ENCODE measurements at regions not wholly inside any gene's neighbourhood (a gene's known extent, or its start where the extent isn't known, plus 50 kb on each side); places are given as distances from the start of the nearest gene placed in this dataset.

DNA sequence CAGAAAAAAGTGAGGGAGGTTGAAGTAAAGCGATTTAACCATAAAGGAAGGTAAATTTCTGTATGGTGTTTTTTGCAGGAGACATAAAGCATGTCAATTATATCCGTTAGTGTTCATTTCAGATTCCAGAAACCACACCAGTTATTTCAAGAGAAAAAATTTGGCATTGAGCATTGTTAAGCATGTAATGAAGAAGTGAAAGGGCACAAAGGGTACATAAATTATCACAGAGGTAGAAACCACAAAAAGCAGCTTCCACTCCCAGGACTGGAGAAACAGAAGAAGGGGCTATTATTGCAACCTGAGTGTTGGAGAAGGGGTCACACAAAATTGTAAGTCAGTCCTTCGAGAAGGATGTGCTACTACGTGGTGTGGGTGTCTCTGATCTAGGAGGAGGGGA, 72.2 kb upstream of the DACH1 start:
- Histone ChIP-seq H4K20me1 (ENCODE audit: control insufficient read depth, insufficient read depth) (no peaks in the 10 kb centered on the region), H3K4me2 (ENCODE audit: control insufficient read depth, insufficient read depth) (no peak overlapping the region), H3K4me3 (no peak overlapping the region), H3K36me3 (ENCODE audit: control insufficient read depth in 2 of 2, insufficient read depth in 2 of 2, low read length in 1 of 2) (no peaks in the 10 kb centered on the region), H3K27me3 (replicated peaks in 1 of 2; ENCODE audit: control insufficient read depth in 2 of 2, insufficient read depth in 2 of 2, low read length in 1 of 2) (no peaks in the 10 kb centered on the region), H3K79me2 (ENCODE audit: control insufficient read depth, insufficient read depth, low read length) (no peaks in the 10 kb centered on the region), H3K4me1 (ENCODE audit: control insufficient read depth, insufficient read depth, low read length) (no peaks in the 10 kb centered on the region), H3K9me3 (replicated peaks; ENCODE audit: control insufficient read depth, insufficient read depth, low read length) (no peaks in the 10 kb centered on the region), H2AFZ (ENCODE audit: control insufficient read depth, low read depth, low read length) (no peak overlapping the region), H3K9ac (ENCODE audit: control insufficient read depth, insufficient read depth, low read length) (no peak overlapping the region), H3K27ac (ENCODE audit: control insufficient read depth, insufficient read depth) (no peak overlapping the region)
- CTCF ChIA-PET = no interaction called here
- in situ Hi-C loops (cut with MboI) (no loop called here), intact Hi-C loops (cut with micrococcal nuclease; ENCODE audit: unreplicated experiment) (no loop called here)
- SMC1A ChIA-PET (ENCODE audit: uncharacterized antibody, unreplicated experiment) = no interaction called here
- no peak for ATAC-seq
- POLR2A ChIA-PET = no interaction called here
- WGBS (ENCODE audit: insufficient coverage, insufficient replicate concordance, low lambda C conversion rate, missing lambda C conversion rate) = 1% methylated on average over 4 of the region's 4 CpGs
- TF ChIP-seq NFYB (IDR thresholded peaks at IDR 0.05; ENCODE audit: insufficient read depth, low read depth, low read length) = no peak
- no peak for TF ChIP-seq RBBP5 (conservative IDR thresholded peaks at IDR 0.05)
- TF ChIP-seq, protein P1, sequence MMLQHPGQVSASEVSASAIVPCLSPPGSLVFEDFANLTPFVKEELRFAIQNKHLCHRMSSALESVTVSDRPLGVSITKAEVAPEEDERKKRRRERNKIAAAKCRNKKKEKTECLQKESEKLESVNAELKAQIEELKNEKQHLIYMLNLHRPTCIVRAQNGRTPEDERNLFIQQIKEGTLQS (IDR thresholded peaks at IDR 0.05; ENCODE audit: borderline replicate concordance, extremely low read depth, low read depth, low read length) = no peak
- no peak for TF ChIP-seq SREBF2 (IDR thresholded peaks at IDR 0.05; ENCODE audit: low read length)
- TF ChIP-seq BHLHE40 (IDR thresholded peaks at IDR 0.05; ENCODE audit: borderline replicate concordance in 1 of 2, low read depth in 2 of 2, low read length in 1 of 2) = no peak
- no peak for TF ChIP-seq FOS (IDR thresholded peaks at IDR 0.05; ENCODE audit: borderline replicate concordance, extremely low read depth, insufficient read length)
- TF ChIP-seq, protein P2, sequence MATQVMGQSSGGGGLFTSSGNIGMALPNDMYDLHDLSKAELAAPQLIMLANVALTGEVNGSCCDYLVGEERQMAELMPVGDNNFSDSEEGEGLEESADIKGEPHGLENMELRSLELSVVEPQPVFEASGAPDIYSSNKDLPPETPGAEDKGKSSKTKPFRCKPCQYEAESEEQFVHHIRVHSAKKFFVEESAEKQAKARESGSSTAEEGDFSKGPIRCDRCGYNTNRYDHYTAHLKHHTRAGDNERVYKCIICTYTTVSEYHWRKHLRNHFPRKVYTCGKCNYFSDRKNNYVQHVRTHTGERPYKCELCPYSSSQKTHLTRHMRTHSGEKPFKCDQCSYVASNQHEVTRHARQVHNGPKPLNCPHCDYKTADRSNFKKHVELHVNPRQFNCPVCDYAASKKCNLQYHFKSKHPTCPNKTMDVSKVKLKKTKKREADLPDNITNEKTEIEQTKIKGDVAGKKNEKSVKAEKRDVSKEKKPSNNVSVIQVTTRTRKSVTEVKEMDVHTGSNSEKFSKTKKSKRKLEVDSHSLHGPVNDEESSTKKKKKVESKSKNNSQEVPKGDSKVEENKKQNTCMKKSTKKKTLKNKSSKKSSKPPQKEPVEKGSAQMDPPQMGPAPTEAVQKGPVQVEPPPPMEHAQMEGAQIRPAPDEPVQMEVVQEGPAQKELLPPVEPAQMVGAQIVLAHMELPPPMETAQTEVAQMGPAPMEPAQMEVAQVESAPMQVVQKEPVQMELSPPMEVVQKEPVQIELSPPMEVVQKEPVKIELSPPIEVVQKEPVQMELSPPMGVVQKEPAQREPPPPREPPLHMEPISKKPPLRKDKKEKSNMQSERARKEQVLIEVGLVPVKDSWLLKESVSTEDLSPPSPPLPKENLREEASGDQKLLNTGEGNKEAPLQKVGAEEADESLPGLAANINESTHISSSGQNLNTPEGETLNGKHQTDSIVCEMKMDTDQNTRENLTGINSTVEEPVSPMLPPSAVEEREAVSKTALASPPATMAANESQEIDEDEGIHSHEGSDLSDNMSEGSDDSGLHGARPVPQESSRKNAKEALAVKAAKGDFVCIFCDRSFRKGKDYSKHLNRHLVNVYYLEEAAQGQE (IDR thresholded peaks at IDR 0.05; ENCODE audit: low read depth, low read length) = no peak
- no peak for TF ChIP-seq BACH1 (IDR thresholded peaks at IDR 0.05; ENCODE audit: borderline replicate concordance)
- TF ChIP-seq, protein P3, sequence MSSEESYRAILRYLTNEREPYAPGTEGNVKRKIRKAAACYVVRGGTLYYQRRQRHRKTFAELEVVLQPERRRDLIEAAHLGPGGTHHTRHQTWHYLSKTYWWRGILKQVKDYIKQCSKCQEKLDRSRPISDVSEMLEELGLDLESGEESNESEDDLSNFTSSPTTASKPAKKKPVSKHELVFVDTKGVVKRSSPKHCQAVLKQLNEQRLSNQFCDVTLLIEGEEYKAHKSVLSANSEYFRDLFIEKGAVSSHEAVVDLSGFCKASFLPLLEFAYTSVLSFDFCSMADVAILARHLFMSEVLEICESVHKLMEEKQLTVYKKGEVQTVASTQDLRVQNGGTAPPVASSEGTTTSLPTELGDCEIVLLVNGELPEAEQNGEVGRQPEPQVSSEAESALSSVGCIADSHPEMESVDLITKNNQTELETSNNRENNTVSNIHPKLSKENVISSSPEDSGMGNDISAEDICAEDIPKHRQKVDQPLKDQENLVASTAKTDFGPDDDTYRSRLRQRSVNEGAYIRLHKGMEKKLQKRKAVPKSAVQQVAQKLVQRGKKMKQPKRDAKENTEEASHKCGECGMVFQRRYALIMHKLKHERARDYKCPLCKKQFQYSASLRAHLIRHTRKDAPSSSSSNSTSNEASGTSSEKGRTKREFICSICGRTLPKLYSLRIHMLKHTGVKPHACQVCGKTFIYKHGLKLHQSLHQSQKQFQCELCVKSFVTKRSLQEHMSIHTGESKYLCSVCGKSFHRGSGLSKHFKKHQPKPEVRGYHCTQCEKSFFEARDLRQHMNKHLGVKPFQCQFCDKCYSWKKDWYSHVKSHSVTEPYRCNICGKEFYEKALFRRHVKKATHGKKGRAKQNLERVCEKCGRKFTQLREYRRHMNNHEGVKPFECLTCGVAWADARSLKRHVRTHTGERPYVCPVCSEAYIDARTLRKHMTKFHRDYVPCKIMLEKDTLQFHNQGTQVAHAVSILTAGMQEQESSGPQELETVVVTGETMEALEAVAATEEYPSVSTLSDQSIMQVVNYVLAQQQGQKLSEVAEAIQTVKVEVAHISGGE (CRISPR knock-in tag; IDR thresholded peaks at IDR 0.05) = no peak
- BruUV-seq (replicated peaks) = no TSS peak
- RAD21 ChIA-PET (ENCODE audit: unreplicated experiment) = no interaction called here
- no peak for FAIRE-seq
- no peak for DNase-seq (ENCODE audit: low read depth, low spot score)
